SK-N-SH (cell line): ENCODE measurements at regions not wholly inside any gene's neighbourhood (a gene's known extent, or its start where the extent isn't known, plus 50 kb on each side); places are given as distances from the start of the nearest gene placed in this dataset.

Source experiments
- CTCF ChIA-PET: fragments of 300-600, 350-600 bp; formaldehyde crosslinking; extraction: SDS; loops from one replicate; lab custom pipeline; 2021; lab: Yijun Ruan, JAX
- POLR2A ChIA-PET: fragments of 350-600 bp; sonication (Branson Sonifier 250); formaldehyde crosslinking; extraction: SDS; loops from one replicate; lab custom pipeline; 2020; ENCODE audit warnings: antibody characterized with exemption, inconsistent platforms; lab: Yijun Ruan, JAX
- DNase-seq: peaks from one replicate; pipeline ENCODE4 v3.0.0; 2012
- H2AFZ ChIP-seq: fragments of 200-600 bp; sonication (generic); 2 replicates; pipeline ENCODE4 v1.8.1; 2016; ENCODE audit warnings: antibody characterized with exemption, mild to moderate bottlenecking, low read depth
- H3F3A ChIP-seq: fragments of 200-600 bp; sonication (generic); replicated peaks from 2 replicates; pipeline ENCODE3; 2016; ENCODE audit warnings: antibody characterized with exemption, mild to moderate bottlenecking; ENCODE audit not compliant: insufficient read depth
- H3K27ac ChIP-seq, 2 experiments: fragments of 200-500 bp in 1 of 2; fragments of 200-600 bp in 1 of 2; sonication (Bioruptor generic) in 1 of 2; sonication (generic), shearing (Covaris generic) in 1 of 2; 2 replicates each; pipeline versions ENCODE4 v1.5.1 to v1.6.1; 2014 to 2016; ENCODE audit warnings: low read depth in 2 of 2, inconsistent platforms in 1 of 2, low read length in 1 of 2, mild to moderate bottlenecking in 1 of 2, mixed read lengths in 1 of 2
- H3K27me3 ChIP-seq: fragments of 200-600 bp; sonication (generic), shearing (Covaris generic); 2 replicates; pipeline ENCODE4 v1.6.1; 2016; ENCODE audit warnings: mixed run types; ENCODE audit not compliant: insufficient read depth
- H3K36me3 ChIP-seq, 2 experiments: fragments of 200-500 bp in 1 of 2; fragments of 200-600 bp in 1 of 2; sonication (Bioruptor generic) in 1 of 2; sonication (generic) in 1 of 2; replicated peaks in 1 of 2; 2 replicates each; pipeline versions ENCODE3 to v1.5.1; 2014 to 2016; ENCODE audit warnings: low read length in 1 of 2, mild to moderate bottlenecking in 1 of 2; ENCODE audit not compliant: insufficient read depth in 2 of 2, control insufficient read depth in 1 of 2
- H3K4me1 ChIP-seq, 2 experiments: fragments of 200-500 bp in 1 of 2; fragments of 200-600 bp in 1 of 2; sonication (Bioruptor generic) in 1 of 2; sonication (generic), shearing (Covaris generic) in 1 of 2; 2 replicates each; pipeline versions ENCODE4 v1.5.1 to v1.6.1; 2014 to 2016; ENCODE audit warnings: low read depth in 1 of 2, low read length in 1 of 2, mixed run types in 1 of 2; ENCODE audit not compliant: insufficient read depth in 2 of 2, control insufficient read depth in 1 of 2
- H3K4me2 ChIP-seq: fragments of 200-600 bp; sonication (generic), shearing (Covaris generic); 2 replicates; pipeline ENCODE4 v1.6.1; 2017; ENCODE audit warnings: mixed run types
- H3K4me3 ChIP-seq, 2 experiments: fragments of 200-500 bp in 1 of 2; fragments of 200-600 bp in 1 of 2; sonication (Bioruptor generic) in 1 of 2; sonication (generic), shearing (Covaris generic) in 1 of 2; 2 replicates each; pipeline versions ENCODE4 v1.5.1 to v1.8.1; 2014 to 2016; ENCODE audit warnings: low read depth in 2 of 2, inconsistent platforms in 1 of 2, low read length in 1 of 2, mild to moderate bottlenecking in 1 of 2, mixed read lengths in 1 of 2, moderate library complexity in 1 of 2
- H3K79me2 ChIP-seq: fragments of 200-600 bp; sonication (generic); 2 replicates; pipeline ENCODE4 v1.8.1; 2017; ENCODE audit warnings: mild to moderate bottlenecking; ENCODE audit not compliant: insufficient read depth
- H3K9ac ChIP-seq: fragments of 200-600 bp; sonication (generic); 2 replicates; pipeline ENCODE4 v1.6.1; 2017; ENCODE audit warnings: mixed run types
- H3K9me2 ChIP-seq: fragments of 200-600 bp; sonication (generic); 2 replicates; pipeline ENCODE4 v1.6.1; 2017; ENCODE audit warnings: mixed run types
- H3K9me3 ChIP-seq: fragments of 200-600 bp; sonication (generic); 2 replicates; pipeline ENCODE4 v1.6.1; 2017; ENCODE audit warnings: mixed run types, mild to moderate bottlenecking, moderate library complexity
- H4K20me1 ChIP-seq: fragments of 200-600 bp; sonication (generic); 2 replicates; pipeline ENCODE4 v1.6.1; 2017; ENCODE audit warnings: mild to moderate bottlenecking, mixed run types; ENCODE audit not compliant: insufficient read depth
- CHD2 ChIP-seq: fragments of 150-350 bp; IDR thresholded peaks from 2 replicates; pipeline ENCODE4 v1.6.1; 2018; ENCODE audit warnings: low read length; ENCODE audit not compliant: partially characterized antibody
- ELF1 ChIP-seq: IDR thresholded peaks from 2 replicates; pipeline ENCODE4 v1.4.0; 2012
- EP300 ChIP-seq, 2 experiments: IDR thresholded peaks; 2 replicates each; pipeline versions ENCODE4 v1.4.0 to v1.6.1; 2012; ENCODE audit warnings: borderline replicate concordance in 1 of 2, low read depth in 1 of 2, low read length in 1 of 2
- EZH2phosphoT487 ChIP-seq: fragments of 200-600 bp; sonication (generic); IDR thresholded peaks from 2 replicates; pipeline ENCODE4 v1.6.1; 2017; ENCODE audit warnings: low read depth, mixed run types, mild to moderate bottlenecking, antibody characterized with exemption, moderate library complexity, borderline replicate concordance
- FOSL2 ChIP-seq: IDR thresholded peaks from 2 replicates; pipeline ENCODE4 v1.4.0; 2012; ENCODE audit warnings: low read depth, mild to moderate bottlenecking, moderate library complexity, borderline replicate concordance
- FOXM1 ChIP-seq: IDR thresholded peaks from 2 replicates; pipeline ENCODE4 v1.4.0; 2012; ENCODE audit warnings: low read depth, mild to moderate bottlenecking
- JUND ChIP-seq: IDR thresholded peaks from 2 replicates; pipeline ENCODE4 v1.4.0; 2012
- NFIC ChIP-seq: IDR thresholded peaks from 2 replicates; pipeline ENCODE4 v1.4.0; 2012; ENCODE audit warnings: borderline replicate concordance
- NRF1 ChIP-seq: IDR thresholded peaks from 2 replicates; pipeline ENCODE4 v1.6.1; 2012; ENCODE audit warnings: low read depth, mild to moderate bottlenecking, low read length
- POLR2AphosphoS5 ChIP-seq: IDR thresholded peaks from 2 replicates; pipeline ENCODE4 v1.6.1; 2012; ENCODE audit warnings: low read depth, low read length
- SIN3A ChIP-seq: IDR thresholded peaks from 2 replicates; pipeline ENCODE4 v1.6.1; 2012; ENCODE audit warnings: low read depth, mild to moderate bottlenecking, low read length, moderate library complexity, borderline replicate concordance
- WGBS: methylation state at CpG from one replicate; pipeline ENCODE4 v1.1.6; 2017; ENCODE audit warnings: low lambda C conversion rate; 5-methylcytosine and 5-hydroxymethylcytosine counted together
- TF ChIP-seq, protein P1 (sequence below): fragments of 200-600 bp; sonication (generic); IDR thresholded peaks from 2 replicates; pipeline ENCODE4 v1.6.1; 2017; ENCODE audit warnings: antibody characterized with exemption, mild to moderate bottlenecking, moderate library complexity
- TF ChIP-seq, protein P2 (sequence below): IDR thresholded peaks from 2 replicates; pipeline ENCODE4 v1.4.0; 2012; ENCODE audit warnings: low read depth, borderline replicate concordance
- TF ChIP-seq, protein P3 (sequence below): fragments of 150-350 bp; IDR thresholded peaks from 2 replicates; pipeline ENCODE4 v1.6.1; 2017; ENCODE audit warnings: antibody characterized with exemption, low read length, low read depth, borderline replicate concordance
- TF ChIP-seq, protein P4 (sequence below): IDR thresholded peaks from 2 replicates; pipeline ENCODE4 v1.4.0; 2012; ENCODE audit warnings: low read depth, borderline replicate concordance

DNA sequence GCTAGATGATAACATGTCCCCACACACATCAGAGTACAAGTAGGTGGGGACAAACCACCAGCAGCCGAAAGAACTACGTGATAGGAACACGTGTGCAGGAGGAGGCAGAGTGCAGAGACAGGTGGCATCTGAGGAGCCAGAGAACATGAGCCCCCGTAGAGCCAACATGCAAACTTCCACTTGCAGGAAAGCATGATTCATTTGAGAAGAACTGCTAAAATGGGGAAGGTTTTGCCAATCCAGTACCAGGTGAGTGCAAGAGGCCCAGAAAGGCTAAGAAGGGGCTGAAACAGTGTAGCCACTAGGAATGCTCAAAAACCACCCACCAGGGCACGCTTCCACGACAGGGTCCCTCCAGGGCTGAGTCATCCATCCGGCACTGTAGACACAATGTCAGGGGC, 149.8 kb upstream of the TENM3 start:
- CTCF ChIA-PET, result interaction anchor here (1.0 to 2.1 kb wide), 2 partner anchors 9 to 38 kb away, joined by 3 to 6 read pairs; no protein-coding TSS in a partner anchor
- no peaks in the 10 kb centered on the region for H3K36me3 ChIP-seq
- TF ChIP-seq NRF1 (no peak), JUND (no peak), EZH2phosphoT487 (no peak), CHD2 (no peak), NFIC (no peak), FOXM1 (no peak), FOSL2 (no peak), EP300 (IDR thresholded peaks at IDR 0.05; ENCODE audit: borderline replicate concordance in 1 of 2, low read depth in 1 of 2, low read length in 1 of 2) (no peak), SIN3A (no peak), ELF1 (no peak), POLR2AphosphoS5 (no peak)
- TF ChIP-seq, protein P1, sequence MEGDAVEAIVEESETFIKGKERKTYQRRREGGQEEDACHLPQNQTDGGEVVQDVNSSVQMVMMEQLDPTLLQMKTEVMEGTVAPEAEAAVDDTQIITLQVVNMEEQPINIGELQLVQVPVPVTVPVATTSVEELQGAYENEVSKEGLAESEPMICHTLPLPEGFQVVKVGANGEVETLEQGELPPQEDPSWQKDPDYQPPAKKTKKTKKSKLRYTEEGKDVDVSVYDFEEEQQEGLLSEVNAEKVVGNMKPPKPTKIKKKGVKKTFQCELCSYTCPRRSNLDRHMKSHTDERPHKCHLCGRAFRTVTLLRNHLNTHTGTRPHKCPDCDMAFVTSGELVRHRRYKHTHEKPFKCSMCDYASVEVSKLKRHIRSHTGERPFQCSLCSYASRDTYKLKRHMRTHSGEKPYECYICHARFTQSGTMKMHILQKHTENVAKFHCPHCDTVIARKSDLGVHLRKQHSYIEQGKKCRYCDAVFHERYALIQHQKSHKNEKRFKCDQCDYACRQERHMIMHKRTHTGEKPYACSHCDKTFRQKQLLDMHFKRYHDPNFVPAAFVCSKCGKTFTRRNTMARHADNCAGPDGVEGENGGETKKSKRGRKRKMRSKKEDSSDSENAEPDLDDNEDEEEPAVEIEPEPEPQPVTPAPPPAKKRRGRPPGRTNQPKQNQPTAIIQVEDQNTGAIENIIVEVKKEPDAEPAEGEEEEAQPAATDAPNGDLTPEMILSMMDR, result no peak
- TF ChIP-seq, protein P2, sequence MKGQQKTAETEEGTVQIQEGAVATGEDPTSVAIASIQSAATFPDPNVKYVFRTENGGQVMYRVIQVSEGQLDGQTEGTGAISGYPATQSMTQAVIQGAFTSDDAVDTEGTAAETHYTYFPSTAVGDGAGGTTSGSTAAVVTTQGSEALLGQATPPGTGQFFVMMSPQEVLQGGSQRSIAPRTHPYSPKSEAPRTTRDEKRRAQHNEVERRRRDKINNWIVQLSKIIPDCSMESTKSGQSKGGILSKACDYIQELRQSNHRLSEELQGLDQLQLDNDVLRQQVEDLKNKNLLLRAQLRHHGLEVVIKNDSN, result no peak
- TF ChIP-seq, protein P3, sequence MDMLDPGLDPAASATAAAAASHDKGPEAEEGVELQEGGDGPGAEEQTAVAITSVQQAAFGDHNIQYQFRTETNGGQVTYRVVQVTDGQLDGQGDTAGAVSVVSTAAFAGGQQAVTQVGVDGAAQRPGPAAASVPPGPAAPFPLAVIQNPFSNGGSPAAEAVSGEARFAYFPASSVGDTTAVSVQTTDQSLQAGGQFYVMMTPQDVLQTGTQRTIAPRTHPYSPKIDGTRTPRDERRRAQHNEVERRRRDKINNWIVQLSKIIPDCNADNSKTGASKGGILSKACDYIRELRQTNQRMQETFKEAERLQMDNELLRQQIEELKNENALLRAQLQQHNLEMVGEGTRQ, result no peak
- TF ChIP-seq, protein P4, sequence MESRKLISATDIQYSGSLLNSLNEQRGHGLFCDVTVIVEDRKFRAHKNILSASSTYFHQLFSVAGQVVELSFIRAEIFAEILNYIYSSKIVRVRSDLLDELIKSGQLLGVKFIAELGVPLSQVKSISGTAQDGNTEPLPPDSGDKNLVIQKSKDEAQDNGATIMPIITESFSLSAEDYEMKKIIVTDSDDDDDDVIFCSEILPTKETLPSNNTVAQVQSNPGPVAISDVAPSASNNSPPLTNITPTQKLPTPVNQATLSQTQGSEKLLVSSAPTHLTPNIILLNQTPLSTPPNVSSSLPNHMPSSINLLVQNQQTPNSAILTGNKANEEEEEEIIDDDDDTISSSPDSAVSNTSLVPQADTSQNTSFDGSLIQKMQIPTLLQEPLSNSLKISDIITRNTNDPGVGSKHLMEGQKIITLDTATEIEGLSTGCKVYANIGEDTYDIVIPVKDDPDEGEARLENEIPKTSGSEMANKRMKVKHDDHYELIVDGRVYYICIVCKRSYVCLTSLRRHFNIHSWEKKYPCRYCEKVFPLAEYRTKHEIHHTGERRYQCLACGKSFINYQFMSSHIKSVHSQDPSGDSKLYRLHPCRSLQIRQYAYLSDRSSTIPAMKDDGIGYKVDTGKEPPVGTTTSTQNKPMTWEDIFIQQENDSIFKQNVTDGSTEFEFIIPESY, result no peak
- no peak overlapping the region for H3K4me2 ChIP-seq
- H3F3A ChIP-seq, result no peaks in the 10 kb centered on the region
- H3K27ac ChIP-seq, result no peak overlapping the region
- no peak overlapping the region for H3K9ac ChIP-seq
- H3K4me1 ChIP-seq, result peaks cover 0 to 12% of the 10 kb centered on the region in 2 experiments; a peak in 2 of 4 replicates
- no peaks in the 10 kb centered on the region for H4K20me1 ChIP-seq
- 78% methylated on average over 7 of the region's 7 CpGs for WGBS
- H3K79me2 ChIP-seq, result no peaks in the 10 kb centered on the region
- H3K9me3 ChIP-seq, result no peaks in the 10 kb centered on the region
- H3K27me3 ChIP-seq, result no peaks in the 10 kb centered on the region
- DNase-seq, result no peak
- H3K4me3 ChIP-seq, result no peak overlapping the region
- POLR2A ChIA-PET, result no interaction called here
- H3K9me2 ChIP-seq, result no peaks in the 10 kb centered on the region
- H2AFZ ChIP-seq, result no peak overlapping the region
